WTC11 (cell line): ENCODE measurements at regions not wholly inside any gene's neighbourhood (a gene's known extent, or its start where the extent isn't known, plus 50 kb on each side); places are given as distances from the start of the nearest gene placed in this dataset.

Experiments
- ATAC-seq: fragments of 200-7000 bp; cut with Tn5 transposase; 2 replicates; pipeline ENCODE4 v1.10.0; 2021; ENCODE audit warnings: mild to moderate bottlenecking, moderate library complexity
- CTCF ChIA-PET: fragments of 300-600 bp; sonication (Branson Sonifier 250); formaldehyde crosslinking; loops from one replicate; lab custom pipeline; 2021; ENCODE audit warnings: antibody characterized with exemption; lab: Charles Lee
- POLR2A ChIA-PET: fragments of 350-600 bp; sonication (Branson Sonifier 250); formaldehyde crosslinking; loops from one replicate; lab custom pipeline; 2021; ENCODE audit warnings: antibody characterized with exemption; lab: Charles Lee
- DNase-seq: peaks from one replicate; pipeline ENCODE4 v3.0.0; 2021; ENCODE audit warnings: low spot score
- H3K27ac Mint-ChIP-seq: 2 replicates; pipeline ENCODE4 v1.8.0; 2021; ENCODE audit warnings: mixed read lengths
- H3K27me3 Mint-ChIP-seq: 2 replicates; pipeline ENCODE4 v1.8.0; 2021; ENCODE audit warnings: low read depth, mild to moderate bottlenecking, moderate library complexity, mixed read lengths
- H3K36me3 Mint-ChIP-seq: 2 replicates; pipeline ENCODE4 v1.8.0; 2021; ENCODE audit warnings: mixed read lengths
- H3K4me1 Mint-ChIP-seq: 2 replicates; pipeline ENCODE4 v1.8.0; 2022; ENCODE audit warnings: mixed read lengths
- H3K4me3 Mint-ChIP-seq: 2 replicates; pipeline ENCODE4 v1.8.0; 2021; ENCODE audit warnings: mild to moderate bottlenecking, moderate library complexity, mixed read lengths
- H3K9me3 Mint-ChIP-seq: 2 replicates; pipeline ENCODE4 v1.8.0; 2021; ENCODE audit warnings: mixed read lengths
- ATF1 ChIP-seq: sonication (generic); formaldehyde crosslinking; IDR thresholded peaks from 2 replicates; pipeline ENCODE4 v1.8.1; 2023; ENCODE audit warnings: mild to moderate bottlenecking, moderate library complexity, missing genetic modification reagents
- E2F4 ChIP-seq: sonication (generic); formaldehyde crosslinking; IDR thresholded peaks from 2 replicates; pipeline ENCODE4 v1.8.1; 2022; ENCODE audit warnings: low read depth, mild to moderate bottlenecking, moderate library complexity, missing genetic modification reagents, borderline replicate concordance
- ELF4 ChIP-seq: sonication (generic); formaldehyde crosslinking; IDR thresholded peaks from 2 replicates; pipeline ENCODE4 v1.8.1; 2022; ENCODE audit warnings: low read depth, mild to moderate bottlenecking, moderate library complexity, missing genetic modification reagents
- FOXP1 ChIP-seq: sonication (generic); formaldehyde crosslinking; IDR thresholded peaks from 2 replicates; pipeline ENCODE4 v1.8.0; 2022; ENCODE audit warnings: missing genetic modification reagents, mild to moderate bottlenecking, moderate library complexity, borderline replicate concordance
- GABPB1 ChIP-seq: sonication (generic); formaldehyde crosslinking; IDR thresholded peaks from 2 replicates; pipeline ENCODE4 v1.8.1; 2023; ENCODE audit warnings: mild to moderate bottlenecking, missing genetic modification reagents
- KAT7 ChIP-seq: sonication (generic); formaldehyde crosslinking; IDR thresholded peaks from 2 replicates; pipeline ENCODE4 v1.8.1; 2023; ENCODE audit warnings: missing genetic modification reagents, mild to moderate bottlenecking, borderline replicate concordance
- MXD4 ChIP-seq: fragments of 250-450 bp; sonication (Bioruptor Pico); IDR thresholded peaks from 2 replicates; pipeline ENCODE4 v1.8.0; 2021; ENCODE audit warnings: mild to moderate bottlenecking, moderate library complexity, borderline replicate concordance
- MYBL2 ChIP-seq: sonication (generic); formaldehyde crosslinking; IDR thresholded peaks from 2 replicates; pipeline ENCODE4 v1.8.1; 2023; ENCODE audit warnings: mild to moderate bottlenecking, moderate library complexity, missing genetic modification reagents
- NFYB ChIP-seq: sonication (generic); formaldehyde crosslinking; conservative IDR thresholded peaks from 2 replicates; pipeline ENCODE4 v1.8.0; 2022; ENCODE audit warnings: low read depth, missing genetic modification reagents
- OVOL2 ChIP-seq: fragments of 250-450 bp; sonication (Bioruptor Pico); IDR thresholded peaks from 2 replicates; pipeline ENCODE4 v1.9.0; 2021; ENCODE audit warnings: mild to moderate bottlenecking, borderline replicate concordance
- PRDM15 ChIP-seq: sonication (generic); formaldehyde crosslinking; IDR thresholded peaks from 2 replicates; pipeline ENCODE4 v1.8.0; 2022; ENCODE audit warnings: missing genetic modification reagents
- USF2 ChIP-seq: sonication (generic); formaldehyde crosslinking; IDR thresholded peaks from 2 replicates; pipeline ENCODE4 v1.8.1; 2023; ENCODE audit warnings: mild to moderate bottlenecking, missing genetic modification reagents, moderate library complexity
- ZNF138 ChIP-seq: sonication (generic); formaldehyde crosslinking; conservative IDR thresholded peaks from 2 replicates; pipeline ENCODE4 v1.8.1; 2022; ENCODE audit warnings: mild to moderate bottlenecking, moderate library complexity, missing genetic modification reagents
- ZNF416 ChIP-seq: fragments of 250-450 bp; sonication (Bioruptor Pico); IDR thresholded peaks from 2 replicates; pipeline ENCODE4 v1.9.0; 2021; ENCODE audit warnings: mild to moderate bottlenecking, inconsistent platforms
- ZNF423 ChIP-seq: fragments of 250-450 bp; sonication (Bioruptor Pico); IDR thresholded peaks from 2 replicates; pipeline ENCODE4 v2.1.2; 2022; ENCODE audit warnings: mild to moderate bottlenecking, moderate library complexity
- ZNF671 ChIP-seq: fragments of 250-450 bp; sonication (Bioruptor Pico); IDR thresholded peaks from 2 replicates; pipeline ENCODE4 v1.8.0; 2021; ENCODE audit warnings: mild to moderate bottlenecking
- TF ChIP-seq, protein P1 (sequence below): sonication (generic); formaldehyde crosslinking; IDR thresholded peaks from 2 replicates; pipeline ENCODE4 v1.8.0; 2022; ENCODE audit warnings: mild to moderate bottlenecking, missing genetic modification reagents
- TF ChIP-seq, protein P2 (sequence below): sonication (generic); formaldehyde crosslinking; IDR thresholded peaks from 2 replicates; pipeline ENCODE4 v1.8.1; 2023; ENCODE audit warnings: mild to moderate bottlenecking, moderate library complexity, missing genetic modification reagents
- TF ChIP-seq, protein P3 (sequence below): fragments of 250-450 bp; sonication (Bioruptor Pico); IDR thresholded peaks from 2 replicates; pipeline ENCODE4 v1.9.0; 2021; ENCODE audit warnings: mild to moderate bottlenecking
- TF ChIP-seq, protein P4 (sequence below): sonication (generic); formaldehyde crosslinking; IDR thresholded peaks from 2 replicates; pipeline ENCODE4 v1.8.0; 2023; ENCODE audit warnings: mild to moderate bottlenecking, missing genetic modification reagents
- TF ChIP-seq, protein P5 (sequence below): fragments of 200-600 bp; IDR thresholded peaks from 2 replicates; pipeline ENCODE4 v1.8.0; 2022; ENCODE audit warnings: antibody characterized with exemption

DNA sequence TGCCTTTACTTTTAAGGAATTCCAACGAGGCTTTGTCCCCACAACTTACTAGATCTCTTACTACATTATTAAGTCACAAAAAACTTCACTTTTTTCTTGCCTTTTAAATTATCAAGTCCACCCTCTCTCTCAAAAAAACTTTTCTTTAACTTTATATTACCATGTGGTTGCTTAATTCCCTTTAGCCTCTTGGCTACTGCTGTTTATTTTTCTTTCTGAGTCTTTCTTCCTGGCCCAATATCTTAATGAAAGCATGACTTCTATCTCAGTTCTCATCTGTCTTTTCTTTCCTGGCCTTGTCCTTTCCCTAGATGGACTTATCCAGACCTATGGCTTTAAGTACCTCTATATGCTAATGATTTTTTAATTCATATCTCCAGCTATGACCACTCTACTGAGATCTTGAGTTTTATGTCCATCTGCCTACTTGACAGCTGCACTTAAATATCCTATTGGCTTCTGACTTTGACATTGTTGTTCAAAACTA is 710.5 kb downstream of the RFPL4B start (continued):
- TF ChIP-seq NFYB (CRISPR knock-in tag) (no peak), USF2 (CRISPR knock-in tag) (no peak)

GRCh38 chr6:113060664-113061063 is 713.5 kb downstream of the RFPL4B start:
- Mint-ChIP-seq H3K4me1 (peaks cover 14% of the 10 kb centered on the region), H3K36me3 (no peaks in the 10 kb centered on the region), H3K27ac (no peak overlapping the region), H3K4me3 (no peak overlapping the region), H3K9me3 (peaks cover 5% of the 10 kb centered on the region), H3K27me3 (no peaks in the 10 kb centered on the region)
- ATAC-seq (no peak), DNase-seq (no peak)
- CTCF ChIA-PET, result no interaction called here
- TF ChIP-seq, protein P1, sequence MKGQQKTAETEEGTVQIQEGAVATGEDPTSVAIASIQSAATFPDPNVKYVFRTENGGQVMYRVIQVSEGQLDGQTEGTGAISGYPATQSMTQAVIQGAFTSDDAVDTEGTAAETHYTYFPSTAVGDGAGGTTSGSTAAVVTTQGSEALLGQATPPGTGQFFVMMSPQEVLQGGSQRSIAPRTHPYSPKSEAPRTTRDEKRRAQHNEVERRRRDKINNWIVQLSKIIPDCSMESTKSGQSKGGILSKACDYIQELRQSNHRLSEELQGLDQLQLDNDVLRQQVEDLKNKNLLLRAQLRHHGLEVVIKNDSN (CRISPR knock-in tag), result no peak
- TF ChIP-seq, protein P2, sequence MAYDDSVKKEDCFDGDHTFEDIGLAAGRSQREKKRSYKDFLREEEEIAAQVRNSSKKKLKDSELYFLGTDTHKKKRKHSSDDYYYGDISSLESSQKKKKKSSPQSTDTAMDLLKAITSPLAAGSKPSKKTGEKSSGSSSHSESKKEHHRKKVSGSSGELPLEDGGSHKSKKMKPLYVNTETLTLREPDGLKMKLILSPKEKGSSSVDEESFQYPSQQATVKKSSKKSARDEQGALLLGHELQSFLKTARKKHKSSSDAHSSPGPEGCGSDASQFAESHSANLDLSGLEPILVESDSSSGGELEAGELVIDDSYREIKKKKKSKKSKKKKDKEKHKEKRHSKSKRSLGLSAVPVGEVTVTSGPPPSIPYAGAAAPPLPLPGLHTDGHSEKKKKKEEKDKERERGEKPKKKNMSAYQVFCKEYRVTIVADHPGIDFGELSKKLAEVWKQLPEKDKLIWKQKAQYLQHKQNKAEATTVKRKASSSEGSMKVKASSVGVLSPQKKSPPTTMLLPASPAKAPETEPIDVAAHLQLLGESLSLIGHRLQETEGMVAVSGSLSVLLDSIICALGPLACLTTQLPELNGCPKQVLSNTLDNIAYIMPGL (CRISPR knock-in tag), result no peak
- TF ChIP-seq ZNF416 (CRISPR knock-in tag) (no peak), ATF1 (CRISPR knock-in tag) (no peak), ZNF138 (CRISPR knock-in tag) (no peak), MYBL2 (CRISPR knock-in tag) (no peak), E2F4 (CRISPR knock-in tag) (no peak), ZNF423 (CRISPR knock-in tag) (no peak), OVOL2 (CRISPR knock-in tag) (no peak), KAT7 (CRISPR knock-in tag) (no peak), MXD4 (CRISPR knock-in tag) (no peak), ELF4 (CRISPR knock-in tag) (no peak), FOXP1 (no peak), GABPB1 (CRISPR knock-in tag) (no peak), ZNF671 (CRISPR knock-in tag) (no peak), PRDM15 (no peak)
- TF ChIP-seq, protein P3, sequence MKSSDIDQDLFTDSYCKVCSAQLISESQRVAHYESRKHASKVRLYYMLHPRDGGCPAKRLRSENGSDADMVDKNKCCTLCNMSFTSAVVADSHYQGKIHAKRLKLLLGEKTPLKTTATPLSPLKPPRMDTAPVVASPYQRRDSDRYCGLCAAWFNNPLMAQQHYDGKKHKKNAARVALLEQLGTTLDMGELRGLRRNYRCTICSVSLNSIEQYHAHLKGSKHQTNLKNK (CRISPR knock-in tag), result no peak
- TF ChIP-seq, protein P4, sequence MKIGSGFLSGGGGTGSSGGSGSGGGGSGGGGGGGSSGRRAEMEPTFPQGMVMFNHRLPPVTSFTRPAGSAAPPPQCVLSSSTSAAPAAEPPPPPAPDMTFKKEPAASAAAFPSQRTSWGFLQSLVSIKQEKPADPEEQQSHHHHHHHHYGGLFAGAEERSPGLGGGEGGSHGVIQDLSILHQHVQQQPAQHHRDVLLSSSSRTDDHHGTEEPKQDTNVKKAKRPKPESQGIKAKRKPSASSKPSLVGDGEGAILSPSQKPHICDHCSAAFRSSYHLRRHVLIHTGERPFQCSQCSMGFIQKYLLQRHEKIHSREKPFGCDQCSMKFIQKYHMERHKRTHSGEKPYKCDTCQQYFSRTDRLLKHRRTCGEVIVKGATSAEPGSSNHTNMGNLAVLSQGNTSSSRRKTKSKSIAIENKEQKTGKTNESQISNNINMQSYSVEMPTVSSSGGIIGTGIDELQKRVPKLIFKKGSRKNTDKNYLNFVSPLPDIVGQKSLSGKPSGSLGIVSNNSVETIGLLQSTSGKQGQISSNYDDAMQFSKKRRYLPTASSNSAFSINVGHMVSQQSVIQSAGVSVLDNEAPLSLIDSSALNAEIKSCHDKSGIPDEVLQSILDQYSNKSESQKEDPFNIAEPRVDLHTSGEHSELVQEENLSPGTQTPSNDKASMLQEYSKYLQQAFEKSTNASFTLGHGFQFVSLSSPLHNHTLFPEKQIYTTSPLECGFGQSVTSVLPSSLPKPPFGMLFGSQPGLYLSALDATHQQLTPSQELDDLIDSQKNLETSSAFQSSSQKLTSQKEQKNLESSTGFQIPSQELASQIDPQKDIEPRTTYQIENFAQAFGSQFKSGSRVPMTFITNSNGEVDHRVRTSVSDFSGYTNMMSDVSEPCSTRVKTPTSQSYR (CRISPR knock-in tag), result no peak
- TF ChIP-seq, protein P5, sequence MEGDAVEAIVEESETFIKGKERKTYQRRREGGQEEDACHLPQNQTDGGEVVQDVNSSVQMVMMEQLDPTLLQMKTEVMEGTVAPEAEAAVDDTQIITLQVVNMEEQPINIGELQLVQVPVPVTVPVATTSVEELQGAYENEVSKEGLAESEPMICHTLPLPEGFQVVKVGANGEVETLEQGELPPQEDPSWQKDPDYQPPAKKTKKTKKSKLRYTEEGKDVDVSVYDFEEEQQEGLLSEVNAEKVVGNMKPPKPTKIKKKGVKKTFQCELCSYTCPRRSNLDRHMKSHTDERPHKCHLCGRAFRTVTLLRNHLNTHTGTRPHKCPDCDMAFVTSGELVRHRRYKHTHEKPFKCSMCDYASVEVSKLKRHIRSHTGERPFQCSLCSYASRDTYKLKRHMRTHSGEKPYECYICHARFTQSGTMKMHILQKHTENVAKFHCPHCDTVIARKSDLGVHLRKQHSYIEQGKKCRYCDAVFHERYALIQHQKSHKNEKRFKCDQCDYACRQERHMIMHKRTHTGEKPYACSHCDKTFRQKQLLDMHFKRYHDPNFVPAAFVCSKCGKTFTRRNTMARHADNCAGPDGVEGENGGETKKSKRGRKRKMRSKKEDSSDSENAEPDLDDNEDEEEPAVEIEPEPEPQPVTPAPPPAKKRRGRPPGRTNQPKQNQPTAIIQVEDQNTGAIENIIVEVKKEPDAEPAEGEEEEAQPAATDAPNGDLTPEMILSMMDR, result no peak
- POLR2A ChIA-PET, result no interaction called here
